ENCODE measurements at regions not wholly inside any gene's neighbourhood (a gene's known extent, or its start where the extent isn't known, plus 50 kb on each side); places are given as distances from the start of the nearest gene placed in this dataset.
A peak's percentile ranks its signal among the peaks of the same experiment; 100 is the strongest.

GRCh38 chr5:79864364-79864763 lies 126.7 kb downstream of the MTX3 start:
- no peaks in the 10 kb centered on the region for H3K9me3 Mint-ChIP-seq
- H3K36me3 Mint-ChIP-seq (ENCODE audit: low read depth), result no peaks in the 10 kb centered on the region
- intact Hi-C loops (cut with micrococcal nuclease), result loop anchor here (10.0 kb wide), 1 partner anchor 840 kb away; no protein-coding TSS in a partner anchor
- DNase-seq (ENCODE audit: low spot score), result no peak
- no peak overlapping the region for H3K4me3 Mint-ChIP-seq
- H3K27ac Mint-ChIP-seq, result no peak overlapping the region
- peaks cover 23% of the 10 kb centered on the region for H3K27me3 Mint-ChIP-seq (ENCODE audit: insufficient read depth)
- H3K4me1 Mint-ChIP-seq (ENCODE audit: low read depth), result no peaks in the 10 kb centered on the region

DNA sequence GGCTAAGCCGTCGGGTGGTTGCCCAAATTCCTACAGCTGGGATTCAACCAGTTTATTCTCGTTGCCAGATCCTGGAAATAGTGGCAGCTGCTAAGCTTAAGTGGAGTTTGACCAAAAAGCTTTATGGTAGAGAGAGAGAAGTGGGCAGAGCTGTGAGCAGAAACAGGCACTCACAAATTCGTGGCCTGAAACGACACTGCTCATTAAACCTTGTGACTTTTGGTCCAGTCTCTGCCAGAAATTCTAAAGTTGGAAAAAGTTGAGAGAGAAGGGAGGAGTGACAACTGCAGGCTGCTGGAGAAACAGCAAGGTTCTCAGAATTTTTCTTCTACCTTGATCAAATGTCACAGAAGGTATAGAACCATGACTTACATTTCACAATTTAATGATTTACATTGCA lies 131.5 kb downstream of the MTX3 start:
- no peak overlapping the region for H3K27ac Mint-ChIP-seq
- no peaks in the 10 kb centered on the region for H3K4me1 Mint-ChIP-seq (ENCODE audit: low read depth)
- intact Hi-C loops (cut with micrococcal nuclease), result no loop called here
- no peaks in the 10 kb centered on the region for H3K9me3 Mint-ChIP-seq
- peaks cover 23% of the 10 kb centered on the region for H3K27me3 Mint-ChIP-seq (ENCODE audit: insufficient read depth)
- H3K4me3 Mint-ChIP-seq, result no peak overlapping the region
- no peaks in the 10 kb centered on the region for H3K36me3 Mint-ChIP-seq (ENCODE audit: low read depth)
- no peak for DNase-seq (ENCODE audit: low spot score)

- Mint-ChIP-seq H3K4me3 (no peak overlapping the region), H3K27me3 (ENCODE audit: insufficient read depth) (peaks cover 20% of the 10 kb centered on the region), H3K9me3 (no peaks in the 10 kb centered on the region), H3K4me1 (ENCODE audit: low read depth) (no peaks in the 10 kb centered on the region), H3K36me3 (ENCODE audit: low read depth) (no peaks in the 10 kb centered on the region), H3K27ac (no peak overlapping the region)
- intact Hi-C loops (cut with micrococcal nuclease), result loop anchor here (1.0 kb wide), 3 partner anchors 155 to 725 kb away; no protein-coding TSS in a partner anchor
- no peak for DNase-seq (ENCODE audit: low spot score)
Measured at GRCh38 chr5:79858410-79858723, 132.7 kb downstream of the MTX3 start.

- Mint-ChIP-seq H3K4me3 (no peak overlapping the region), H3K36me3 (ENCODE audit: low read depth) (no peaks in the 10 kb centered on the region), H3K9me3 (no peaks in the 10 kb centered on the region), H3K27me3 (ENCODE audit: insufficient read depth) (peaks cover 17% of the 10 kb centered on the region), H3K27ac (no peak overlapping the region), H3K4me1 (ENCODE audit: low read depth) (no peaks in the 10 kb centered on the region)
- intact Hi-C loops (cut with micrococcal nuclease), result loop anchor here (1.0 kb wide), 3 partner anchors 155 to 725 kb away; no protein-coding TSS in a partner anchor
- DNase-seq (ENCODE audit: low spot score), result peak; percentile 62
Measured at GRCh38 chr5:79857714-79858409, 133.2 kb downstream of the MTX3 start.

DNA sequence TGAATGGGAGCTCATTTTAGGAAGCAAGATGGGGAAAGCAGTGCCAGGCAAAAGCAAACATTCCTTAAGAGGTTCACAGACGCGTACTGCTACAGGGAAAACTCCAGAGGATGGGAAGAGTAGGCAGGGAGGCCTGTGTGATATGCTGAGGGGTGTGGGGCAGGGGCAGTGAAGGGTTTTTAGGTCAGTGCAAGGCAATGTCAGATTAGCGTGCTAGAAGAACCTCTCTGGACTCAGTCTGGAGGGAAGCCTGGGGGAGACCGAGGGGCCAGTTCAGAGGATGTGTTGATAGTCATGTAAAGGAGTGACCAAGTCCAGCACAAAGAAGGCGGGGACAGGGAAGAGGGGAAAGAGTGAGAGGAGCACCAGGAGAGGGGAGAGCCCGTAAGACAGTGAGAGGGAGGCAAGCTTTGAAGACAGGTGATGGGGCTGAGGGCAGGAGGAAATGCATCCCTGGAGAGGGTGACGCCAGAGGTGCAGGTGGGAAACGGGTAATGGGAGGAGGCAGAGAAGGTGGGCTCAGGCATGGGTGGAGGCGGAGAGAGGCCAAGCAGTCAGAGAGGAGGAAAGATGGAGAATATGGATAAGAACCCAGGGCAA lies 134.5 kb downstream of the MTX3 start:
- no peak overlapping the region for H3K4me3 Mint-ChIP-seq

GRCh38 chr5:79853676-79854418 lies 137.2 kb downstream of the MTX3 start:
- no peaks in the 10 kb centered on the region for H3K36me3 Mint-ChIP-seq (ENCODE audit: low read depth)
- intact Hi-C loops (cut with micrococcal nuclease), result no loop called here
- H3K4me1 Mint-ChIP-seq (ENCODE audit: low read depth), result no peaks in the 10 kb centered on the region
- H3K9me3 Mint-ChIP-seq, result no peaks in the 10 kb centered on the region
- peaks cover 4% of the 10 kb centered on the region for H3K27me3 Mint-ChIP-seq (ENCODE audit: insufficient read depth)
- no peak for DNase-seq (ENCODE audit: low spot score)
- no peak overlapping the region for H3K4me3 Mint-ChIP-seq
- no peak overlapping the region for H3K27ac Mint-ChIP-seq

More for the DNA sequence above, 134.5 kb downstream of the MTX3 start:
- H3K27ac Mint-ChIP-seq, result no peak overlapping the region
- H3K9me3 Mint-ChIP-seq, result no peaks in the 10 kb centered on the region
- intact Hi-C loops (cut with micrococcal nuclease), result no loop called here
- H3K4me1 Mint-ChIP-seq (ENCODE audit: low read depth), result no peaks in the 10 kb centered on the region
- H3K36me3 Mint-ChIP-seq (ENCODE audit: low read depth), result no peaks in the 10 kb centered on the region
- H3K27me3 Mint-ChIP-seq (ENCODE audit: insufficient read depth), result peaks cover 10% of the 10 kb centered on the region
- no peak for DNase-seq (ENCODE audit: low spot score)

DNA sequence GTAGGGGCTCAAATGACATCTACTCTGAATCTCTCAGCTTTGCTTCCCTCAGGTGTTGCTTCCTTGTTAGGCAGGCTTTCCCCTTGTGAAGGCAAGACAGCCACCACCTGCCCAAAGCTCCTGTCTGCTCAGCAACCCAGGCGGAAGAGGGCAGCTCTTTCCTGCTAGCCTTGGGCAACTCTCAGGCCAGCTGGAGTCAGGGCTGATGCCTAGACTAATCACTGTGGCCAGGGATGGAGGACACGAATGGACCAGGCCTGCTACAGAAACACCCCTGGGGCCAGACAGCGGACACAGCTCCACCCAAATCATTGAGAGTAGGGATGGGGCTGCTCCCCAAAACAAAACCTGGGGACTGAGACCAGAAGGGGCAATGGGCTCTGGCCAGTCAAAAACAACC lies 138.0 kb downstream of the MTX3 start:
- H3K27ac Mint-ChIP-seq, result no peak overlapping the region
- no peaks in the 10 kb centered on the region for H3K36me3 Mint-ChIP-seq (ENCODE audit: low read depth)
- no peak overlapping the region for H3K4me3 Mint-ChIP-seq
- peaks cover 6% of the 10 kb centered on the region for H3K4me1 Mint-ChIP-seq (ENCODE audit: low read depth)
- peaks cover 4% of the 10 kb centered on the region for H3K27me3 Mint-ChIP-seq (ENCODE audit: insufficient read depth)
- no peaks in the 10 kb centered on the region for H3K9me3 Mint-ChIP-seq
- DNase-seq (ENCODE audit: low spot score), result no peak
- intact Hi-C loops (cut with micrococcal nuclease), result no loop called here

DNA sequence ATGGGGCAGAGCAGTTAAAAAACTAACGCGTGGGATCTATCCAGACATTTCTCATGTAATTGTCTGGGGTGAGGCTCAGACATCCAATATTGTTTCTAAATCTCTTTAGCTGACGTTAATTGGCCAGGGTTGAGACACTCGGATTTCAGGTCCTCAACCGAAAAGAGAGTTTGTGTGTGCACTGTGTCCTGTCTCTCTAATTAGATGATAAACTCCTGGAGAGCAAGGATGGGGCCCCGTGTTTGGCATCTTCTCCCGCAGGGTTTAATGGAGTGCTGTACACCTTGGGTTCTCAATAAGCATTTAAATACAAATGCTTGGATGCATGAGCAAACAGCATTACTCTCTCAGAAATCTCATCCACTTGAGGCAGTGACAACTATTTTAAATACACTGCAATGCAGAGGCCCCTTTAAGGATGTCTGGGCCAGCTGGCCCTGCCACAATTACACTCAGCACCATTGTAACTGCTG lies 139.6 kb downstream of the MTX3 start:
- no peak overlapping the region for H3K4me3 Mint-ChIP-seq
- intact Hi-C loops (cut with micrococcal nuclease), result no loop called here
- H3K36me3 Mint-ChIP-seq (ENCODE audit: low read depth), result no peaks in the 10 kb centered on the region
- H3K27me3 Mint-ChIP-seq (ENCODE audit: insufficient read depth), result peaks cover 4% of the 10 kb centered on the region
- peaks cover 7% of the 10 kb centered on the region for H3K4me1 Mint-ChIP-seq (ENCODE audit: low read depth)
- H3K9me3 Mint-ChIP-seq, result no peaks in the 10 kb centered on the region
- H3K27ac Mint-ChIP-seq, result no peak overlapping the region
- no peak for DNase-seq (ENCODE audit: low spot score)

GRCh38 chr5:79850941-79851340 lies 140.1 kb downstream of the MTX3 start:
- Mint-ChIP-seq H3K36me3 (ENCODE audit: low read depth) (no peaks in the 10 kb centered on the region), H3K4me3 (no peak overlapping the region), H3K27ac (no peak overlapping the region), H3K9me3 (no peaks in the 10 kb centered on the region), H3K27me3 (ENCODE audit: insufficient read depth) (peaks cover 4% of the 10 kb centered on the region), H3K4me1 (ENCODE audit: low read depth) (peaks cover 12% of the 10 kb centered on the region)
- intact Hi-C loops (cut with micrococcal nuclease), result no loop called here
- DNase-seq (ENCODE audit: low spot score), result no peak

- intact Hi-C loops (cut with micrococcal nuclease), result no loop called here
- H3K9me3 Mint-ChIP-seq, result no peaks in the 10 kb centered on the region
Measured at GRCh38 chr5:79850316-79850822, 140.7 kb downstream of the MTX3 start.

GRCh38 chr5:79849486-79850315 lies 141.4 kb downstream of the MTX3 start:
- Mint-ChIP-seq H3K9me3 (no peaks in the 10 kb centered on the region), H3K27me3 (ENCODE audit: insufficient read depth) (peaks cover 4% of the 10 kb centered on the region), H3K4me1 (ENCODE audit: low read depth) (peaks cover 25% of the 10 kb centered on the region), H3K36me3 (ENCODE audit: low read depth) (no peaks in the 10 kb centered on the region), H3K27ac (no peak overlapping the region), H3K4me3 (no peak overlapping the region)
- no peak for DNase-seq (ENCODE audit: low spot score)
- intact Hi-C loops (cut with micrococcal nuclease), result loop anchor here (5.0 kb wide), 3 partner anchors 47 to 612 kb away; partner anchors contain the start of genes JMY and SERINC5

More at GRCh38 chr5:79850316-79850822, 140.7 kb downstream of the MTX3 start:
- H3K27ac Mint-ChIP-seq, result no peak overlapping the region
- no peak overlapping the region for H3K4me3 Mint-ChIP-seq
- H3K36me3 Mint-ChIP-seq (ENCODE audit: low read depth), result no peaks in the 10 kb centered on the region
- H3K4me1 Mint-ChIP-seq (ENCODE audit: low read depth), result peaks cover 18% of the 10 kb centered on the region
- peaks cover 4% of the 10 kb centered on the region for H3K27me3 Mint-ChIP-seq (ENCODE audit: insufficient read depth)
- no peak for DNase-seq (ENCODE audit: low spot score)

Data from activated T-helper 1 cell treated with anti-CD3 and anti-CD28 coated beads, Interleukin-12 subunit alpha, Interleukin-12 subunit beta, Interleukin-2, Interleukin-4 antibody, amounts not matched to agents 30 ng/mL and 10 ng/mL and 1 ng/mL, durations not matched to agents 14 hours and 24 hours and 36 hours (primary cell).